HEK293 (cell line): ENCODE measurements at regions not wholly inside any gene's neighbourhood (a gene's known extent, or its start where the extent isn't known, plus 50 kb on each side); places are given as distances from the start of the nearest gene placed in this dataset.

Experiments used
- CTCF ChIA-PET: fragments of 350-600 bp; formaldehyde crosslinking; extraction: SDS; loops from one replicate; lab custom pipeline; 2021; ENCODE audit warnings: antibody characterized with exemption; lab: Yijun Ruan, JAX
- POLR2A ChIA-PET: fragments of 300-600 bp; formaldehyde crosslinking; extraction: SDS; loops from one replicate; lab custom pipeline; 2020; ENCODE audit warnings: antibody characterized with exemption, inconsistent platforms; lab: Yijun Ruan, JAX
- H3K27ac ChIP-seq: fragments of 200-500 bp; sonication (Bioruptor generic); 2 replicates; pipeline ENCODE4 v1.5.1; 2014; ENCODE audit warnings: low read depth, low read length, control low read depth, inconsistent platforms; ENCODE audit errors: extremely low read depth
- H3K36me3 ChIP-seq, 2 experiments: fragments of 200-500 bp in 1 of 2; sonication (Bioruptor generic) in 1 of 2; 1 replicate in 1 of 2; 2 replicates in 1 of 2; pipeline ENCODE4 v1.5.1; 2014 to 2017; ENCODE audit warnings: inconsistent platforms in 2 of 2, low read length in 2 of 2; ENCODE audit not compliant: control insufficient read depth in 2 of 2, insufficient read depth in 1 of 2
- H3K4me1 ChIP-seq: fragments of 200-500 bp; sonication (Bioruptor generic); 2 replicates; pipeline ENCODE4 v1.5.1; 2014; ENCODE audit warnings: mild to moderate bottlenecking, low read length, inconsistent platforms; ENCODE audit not compliant: control insufficient read depth, insufficient read depth
- H3K4me3 ChIP-seq: 2 replicates; pipeline ENCODE4 v1.5.1; 2011; ENCODE audit warnings: low read depth, mild to moderate bottlenecking, control low read depth, low read length, moderate library complexity
- H3K9me3 ChIP-seq: fragments of 200-500 bp; sonication (Bioruptor generic); 2 replicates; pipeline ENCODE4 v1.5.1; 2014; ENCODE audit warnings: low read depth, low read length, inconsistent platforms; ENCODE audit not compliant: control insufficient read depth, insufficient read depth
- ELK4 ChIP-seq: IDR thresholded peaks from 2 replicates; pipeline ENCODE4 v1.6.1; 2011; ENCODE audit warnings: mild to moderate bottlenecking, low read depth, low read length, borderline replicate concordance
- GLIS2 ChIP-seq: fragments of 450-650 bp; formaldehyde crosslinking; IDR thresholded peaks from 2 replicates; pipeline ENCODE4 v1.5.1; 2016; ENCODE audit warnings: missing biosample characterization, missing genetic modification characterization
- INSM2 ChIP-seq: fragments of 450-650 bp; formaldehyde crosslinking; IDR thresholded peaks from 2 replicates; pipeline ENCODE4 v1.5.1; 2016; ENCODE audit warnings: missing biosample characterization, missing genetic modification characterization
- KLF16 ChIP-seq: fragments of 450-650 bp; formaldehyde crosslinking; IDR thresholded peaks from 2 replicates; pipeline ENCODE4 v1.5.1; 2017; ENCODE audit warnings: missing biosample characterization, missing genetic modification characterization
- KLF7 ChIP-seq: fragments of 450-650 bp; formaldehyde crosslinking; IDR thresholded peaks from 2 replicates; pipeline ENCODE4 v1.5.1; 2016; ENCODE audit warnings: missing biosample characterization, missing genetic modification characterization, borderline replicate concordance
- ZBTB1 ChIP-seq: fragments of 450-650 bp; formaldehyde crosslinking; IDR thresholded peaks from 2 replicates; pipeline ENCODE4 v1.5.1; 2016; ENCODE audit warnings: missing biosample characterization, missing genetic modification characterization
- ZBTB20 ChIP-seq: fragments of 450-650 bp; formaldehyde crosslinking; IDR thresholded peaks from 2 replicates; pipeline ENCODE4 v1.5.1; 2016; ENCODE audit warnings: missing biosample characterization, missing genetic modification characterization
- ZBTB21 ChIP-seq: fragments of 450-650 bp; formaldehyde crosslinking; IDR thresholded peaks from 2 replicates; pipeline ENCODE4 v1.5.1; 2017; ENCODE audit warnings: missing biosample characterization, missing genetic modification characterization
- ZNF148 ChIP-seq: fragments of 450-650 bp; formaldehyde crosslinking; IDR thresholded peaks from 2 replicates; pipeline ENCODE4 v1.5.0; 2017; ENCODE audit warnings: missing biosample characterization, missing genetic modification characterization, borderline replicate concordance
- ZNF157 ChIP-seq: fragments of 450-650 bp; formaldehyde crosslinking; IDR thresholded peaks from 2 replicates; pipeline ENCODE4 v1.5.1; 2016; ENCODE audit warnings: missing biosample characterization, missing genetic modification characterization
- ZNF169 ChIP-seq: fragments of 450-650 bp; formaldehyde crosslinking; IDR thresholded peaks from 2 replicates; pipeline ENCODE4 v1.5.1; 2016; ENCODE audit warnings: missing biosample characterization, missing genetic modification characterization
- ZNF175 ChIP-seq: fragments of 450-650 bp; formaldehyde crosslinking; IDR thresholded peaks from 2 replicates; pipeline ENCODE4 v1.5.1; 2016; ENCODE audit warnings: missing biosample characterization, missing genetic modification characterization
- ZNF423 ChIP-seq: fragments of 450-650 bp; formaldehyde crosslinking; IDR thresholded peaks from 2 replicates; pipeline ENCODE4 v1.5.1; 2016; ENCODE audit warnings: missing biosample characterization, missing genetic modification characterization
- ZNF561 ChIP-seq: fragments of 450-650 bp; IDR thresholded peaks from 2 replicates; pipeline ENCODE4 v1.5.1; 2018; ENCODE audit warnings: missing biosample characterization, missing genetic modification characterization, borderline replicate concordance
- ZNF626 ChIP-seq: fragments of 450-650 bp; sonication (Bioruptor Pico); formaldehyde crosslinking; IDR thresholded peaks from 2 replicates; pipeline ENCODE4 v1.5.1; 2018; ENCODE audit warnings: missing biosample characterization, missing genetic modification characterization, inconsistent platforms
- ZNF645 ChIP-seq: fragments of 450-650 bp; formaldehyde crosslinking; IDR thresholded peaks from 2 replicates; pipeline ENCODE4; 2016; ENCODE audit warnings: missing biosample characterization, missing genetic modification characterization
- ZNF654 ChIP-seq: fragments of 450-650 bp; formaldehyde crosslinking; IDR thresholded peaks from 2 replicates; pipeline ENCODE4 v1.5.1; 2016; ENCODE audit warnings: low read depth, missing biosample characterization, missing genetic modification characterization
- ZNF664 ChIP-seq: fragments of 450-650 bp; formaldehyde crosslinking; IDR thresholded peaks from 2 replicates; pipeline ENCODE4 v1.5.1; 2016; ENCODE audit warnings: missing biosample characterization, missing genetic modification characterization
- ZNF704 ChIP-seq: fragments of 450-650 bp; formaldehyde crosslinking; IDR thresholded peaks from 2 replicates; pipeline ENCODE4 v1.5.1; 2016; ENCODE audit warnings: missing biosample characterization, missing genetic modification characterization
- ZSCAN4 ChIP-seq: fragments of 450-650 bp; formaldehyde crosslinking; IDR thresholded peaks from 2 replicates; pipeline ENCODE4 v1.5.1; 2017; ENCODE audit warnings: missing biosample characterization, missing genetic modification characterization

- TF ChIP-seq ZNF175 (tag by site-specific recombination) (no peak), KLF7 (tag by site-specific recombination) (no peak), ZNF169 (no peak), GLIS2 (no peak), ZNF423 (tag by site-specific recombination) (no peak), ZNF654 (tag by site-specific recombination) (no peak), ZSCAN4 (no peak), ZNF704 (tag by site-specific recombination) (no peak), ZBTB21 (tag by site-specific recombination) (no peak), ZBTB20 (tag by site-specific recombination) (no peak), ZNF148 (no peak), ZNF664 (tag by site-specific recombination) (no peak), ZNF626 (tag by site-specific recombination) (no peak)
- Histone ChIP-seq H3K9me3 (no peaks in the 10 kb centered on the region), H3K4me1 (no peaks in the 10 kb centered on the region), H3K4me3 (no peak overlapping the region), H3K36me3 (no peaks in the 10 kb centered on the region), H3K27ac (no peak overlapping the region)
- ChIA-PET CTCF (interaction anchor here (0.7 kb wide), 1 partner anchor 818 kb away, joined by 3 read pairs; no protein-coding TSS in a partner anchor), POLR2A (no interaction called here)
Observed at GRCh38 chr5:2459251-2459650, 292.2 kb downstream of the IRX2 start.

GRCh38 chr5:2455878-2456277 lies 295.6 kb downstream of the IRX2 start:
- Histone ChIP-seq H3K4me1 (no peaks in the 10 kb centered on the region), H3K27ac (no peak overlapping the region), H3K36me3 (no peaks in the 10 kb centered on the region), H3K4me3 (no peak overlapping the region), H3K9me3 (no peaks in the 10 kb centered on the region)
- CTCF ChIA-PET, result no interaction called here
- POLR2A ChIA-PET, result no interaction called here
- TF ChIP-seq INSM2 (tag by site-specific recombination), result no peak
- no peak for TF ChIP-seq ELK4
- TF ChIP-seq KLF16 (tag by site-specific recombination), result no peak
- TF ChIP-seq ZNF561, result no peak
- TF ChIP-seq ZBTB1 (tag by site-specific recombination), result no peak
- no peak for TF ChIP-seq ZNF157
- TF ChIP-seq ZNF645, result no peak
